ENCODE measurements at regions not wholly inside any gene's neighbourhood (a gene's known extent, or its start where the extent isn't known, plus 50 kb on each side); places are given as distances from the start of the nearest gene placed in this dataset.

GRCh38 chr2:150783896-150784295 lies 296.4 kb upstream of the RND3 start:
- Histone ChIP-seq H3K9me3 (ENCODE audit: control insufficient read depth in 1 of 2, low read length in 2 of 2) (no peaks in the 10 kb centered on the region), H3K9ac (ENCODE audit: low read depth in 1 of 2, low read length in 2 of 2) (no peak overlapping the region)

GRCh38 chr2:150783015-150783414 lies 295.5 kb upstream of the RND3 start:
- Histone ChIP-seq H3K36me3 (ENCODE audit: control insufficient read depth in 1 of 2, insufficient read depth in 2 of 2, low read length in 2 of 2) (no peaks in the 10 kb centered on the region), H3K4me3 (ENCODE audit: low read depth in 1 of 2, low read length in 2 of 2) (no peak overlapping the region), H3K9me3 (ENCODE audit: control insufficient read depth in 1 of 2, low read length in 2 of 2) (no peaks in the 10 kb centered on the region), H3K9ac (ENCODE audit: low read depth in 1 of 2, low read length in 2 of 2) (no peak overlapping the region), H3K4me1 (ENCODE audit: control insufficient read depth in 1 of 2, insufficient read depth in 2 of 2, low read length in 2 of 2) (no peaks in the 10 kb centered on the region), H3K27ac (ENCODE audit: low read depth, low read length) (no peak overlapping the region), H3K27me3 (ENCODE audit: control insufficient read depth in 1 of 2, insufficient read depth in 2 of 2, low read length in 2 of 2) (no peaks in the 10 kb centered on the region)

More at GRCh38 chr2:150783896-150784295, 296.4 kb upstream of the RND3 start:
- Histone ChIP-seq H3K27me3 (ENCODE audit: control insufficient read depth in 1 of 2, insufficient read depth in 2 of 2, low read length in 2 of 2) (no peaks in the 10 kb centered on the region), H3K36me3 (ENCODE audit: control insufficient read depth in 1 of 2, insufficient read depth in 2 of 2, low read length in 2 of 2) (no peaks in the 10 kb centered on the region), H3K4me1 (ENCODE audit: control insufficient read depth in 1 of 2, insufficient read depth in 2 of 2, low read length in 2 of 2) (no peaks in the 10 kb centered on the region), H3K4me3 (ENCODE audit: low read depth in 1 of 2, low read length in 2 of 2) (no peak overlapping the region), H3K27ac (ENCODE audit: low read depth, low read length) (no peak overlapping the region)

DNA sequence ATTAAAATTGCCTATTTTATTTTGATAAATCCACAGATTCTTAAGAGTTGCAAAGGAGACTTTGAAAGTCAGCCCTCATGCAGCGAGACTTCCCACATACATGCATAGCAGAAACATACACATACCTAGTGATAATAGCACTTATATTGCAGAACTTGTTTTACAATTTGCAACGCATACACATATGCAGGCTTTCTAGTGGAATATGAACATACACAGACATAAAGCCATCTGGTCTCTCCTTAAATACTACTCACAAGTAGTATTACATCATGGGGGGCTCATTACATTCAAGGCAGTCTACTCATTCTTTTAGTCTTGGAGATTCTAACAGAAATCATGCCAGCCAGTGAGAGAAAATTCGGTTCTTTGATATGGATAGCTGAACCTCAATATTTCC lies 295.1 kb upstream of the RND3 start:
- H3K4me1 ChIP-seq (ENCODE audit: control insufficient read depth in 1 of 2, insufficient read depth in 2 of 2, low read length in 2 of 2): no peaks in the 10 kb centered on the region
- H3K27me3 ChIP-seq (ENCODE audit: control insufficient read depth in 1 of 2, insufficient read depth in 2 of 2, low read length in 2 of 2): no peaks in the 10 kb centered on the region
- H3K4me3 ChIP-seq (ENCODE audit: low read depth in 1 of 2, low read length in 2 of 2): no peak overlapping the region
- H3K36me3 ChIP-seq (ENCODE audit: control insufficient read depth in 1 of 2, insufficient read depth in 2 of 2, low read length in 2 of 2): no peaks in the 10 kb centered on the region
- no peaks in the 10 kb centered on the region for H3K9me3 ChIP-seq (ENCODE audit: control insufficient read depth in 1 of 2, low read length in 2 of 2)
- H3K27ac ChIP-seq (ENCODE audit: low read depth, low read length): no peak overlapping the region
- H3K9ac ChIP-seq (ENCODE audit: low read depth in 1 of 2, low read length in 2 of 2): no peak overlapping the region

DNA sequence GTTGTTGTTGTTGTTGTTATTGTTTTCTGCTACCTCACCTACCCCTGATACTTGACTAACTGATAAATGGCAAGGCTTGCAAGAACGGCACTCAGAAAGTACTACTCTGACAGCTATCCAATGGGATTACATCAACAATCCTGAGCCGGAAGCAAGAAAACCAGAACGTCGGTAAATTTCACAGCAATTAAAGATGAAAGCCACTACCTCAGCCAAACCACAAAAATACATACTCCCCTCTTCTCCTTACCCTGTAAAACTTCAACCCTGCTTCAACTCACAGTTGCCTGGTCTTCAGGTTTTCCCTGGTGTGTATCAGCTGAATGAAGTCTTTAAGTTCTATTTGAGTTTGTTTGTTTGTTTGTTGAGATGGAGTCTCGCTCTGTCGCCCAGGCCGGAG lies 293.7 kb upstream of the RND3 start:
- no peaks in the 10 kb centered on the region for H3K27me3 ChIP-seq (ENCODE audit: control insufficient read depth in 1 of 2, insufficient read depth in 2 of 2, low read length in 2 of 2)

GRCh38 chr2:150778828-150779227 lies 291.4 kb upstream of the RND3 start:
- Histone ChIP-seq H3K4me3 (ENCODE audit: low read depth in 1 of 2, low read length in 2 of 2) (no peak overlapping the region), H3K4me1 (ENCODE audit: control insufficient read depth in 1 of 2, insufficient read depth in 2 of 2, low read length in 2 of 2) (no peaks in the 10 kb centered on the region), H3K9ac (ENCODE audit: low read depth in 1 of 2, low read length in 2 of 2) (no peak overlapping the region), H3K9me3 (ENCODE audit: control insufficient read depth in 1 of 2, low read length in 2 of 2) (no peaks in the 10 kb centered on the region), H3K27me3 (ENCODE audit: control insufficient read depth in 1 of 2, insufficient read depth in 2 of 2, low read length in 2 of 2) (no peaks in the 10 kb centered on the region), H3K36me3 (ENCODE audit: control insufficient read depth in 1 of 2, insufficient read depth in 2 of 2, low read length in 2 of 2) (no peaks in the 10 kb centered on the region), H3K27ac (ENCODE audit: low read depth, low read length) (no peak overlapping the region)

More for the DNA sequence above, 293.7 kb upstream of the RND3 start:
- no peak overlapping the region for H3K4me3 ChIP-seq (ENCODE audit: low read depth in 1 of 2, low read length in 2 of 2)
- no peak overlapping the region for H3K9ac ChIP-seq (ENCODE audit: low read depth in 1 of 2, low read length in 2 of 2)
- no peaks in the 10 kb centered on the region for H3K36me3 ChIP-seq (ENCODE audit: control insufficient read depth in 1 of 2, insufficient read depth in 2 of 2, low read length in 2 of 2)
- no peak overlapping the region for H3K27ac ChIP-seq (ENCODE audit: low read depth, low read length)
- no peaks in the 10 kb centered on the region for H3K4me1 ChIP-seq (ENCODE audit: control insufficient read depth in 1 of 2, insufficient read depth in 2 of 2, low read length in 2 of 2)
- H3K9me3 ChIP-seq (ENCODE audit: control insufficient read depth in 1 of 2, low read length in 2 of 2): no peaks in the 10 kb centered on the region

DNA sequence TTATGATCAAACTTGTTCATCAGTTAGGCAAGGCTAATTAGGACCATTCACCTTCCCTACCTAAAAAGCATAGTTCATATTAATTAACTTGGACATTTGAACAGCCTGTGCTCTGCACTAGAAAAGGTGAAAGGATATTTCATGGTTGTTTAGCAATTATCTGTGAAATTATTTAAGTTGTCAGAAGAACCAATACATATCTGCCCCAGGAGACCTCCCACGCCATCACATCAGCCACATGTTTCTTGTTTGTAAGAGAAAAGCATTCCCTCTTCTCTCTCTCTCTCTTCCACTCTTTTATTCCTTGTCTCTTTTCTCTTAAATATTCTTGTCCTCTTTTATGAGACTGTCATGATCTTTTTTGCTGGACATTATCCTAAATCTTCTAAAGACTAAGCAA lies 282.0 kb upstream of the RND3 start:
- Histone ChIP-seq H3K27me3 (ENCODE audit: control insufficient read depth in 1 of 2, insufficient read depth in 2 of 2, low read length in 2 of 2) (no peaks in the 10 kb centered on the region), H3K27ac (ENCODE audit: low read depth, low read length) (no peak overlapping the region), H3K4me1 (ENCODE audit: control insufficient read depth in 1 of 2, insufficient read depth in 2 of 2, low read length in 2 of 2) (no peaks in the 10 kb centered on the region), H3K9ac (ENCODE audit: low read depth in 1 of 2, low read length in 2 of 2) (no peak overlapping the region), H3K4me3 (ENCODE audit: low read depth in 1 of 2, low read length in 2 of 2) (no peak overlapping the region), H3K36me3 (ENCODE audit: control insufficient read depth in 1 of 2, insufficient read depth in 2 of 2, low read length in 2 of 2) (no peaks in the 10 kb centered on the region), H3K9me3 (ENCODE audit: control insufficient read depth in 1 of 2, low read length in 2 of 2) (no peaks in the 10 kb centered on the region)

- Histone ChIP-seq H3K4me3 (ENCODE audit: low read depth in 1 of 2, low read length in 2 of 2) (no peak overlapping the region), H3K36me3 (ENCODE audit: control insufficient read depth in 1 of 2, insufficient read depth in 2 of 2, low read length in 2 of 2) (no peaks in the 10 kb centered on the region), H3K27me3 (ENCODE audit: control insufficient read depth in 1 of 2, insufficient read depth in 2 of 2, low read length in 2 of 2) (no peaks in the 10 kb centered on the region), H3K9ac (ENCODE audit: low read depth in 1 of 2, low read length in 2 of 2) (no peak overlapping the region), H3K9me3 (ENCODE audit: control insufficient read depth in 1 of 2, low read length in 2 of 2) (no peaks in the 10 kb centered on the region), H3K4me1 (ENCODE audit: control insufficient read depth in 1 of 2, insufficient read depth in 2 of 2, low read length in 2 of 2) (no peaks in the 10 kb centered on the region), H3K27ac (ENCODE audit: low read depth, low read length) (no peak overlapping the region)
Measured at GRCh38 chr2:150767991-150768746, 280.7 kb upstream of the RND3 start.

DNA sequence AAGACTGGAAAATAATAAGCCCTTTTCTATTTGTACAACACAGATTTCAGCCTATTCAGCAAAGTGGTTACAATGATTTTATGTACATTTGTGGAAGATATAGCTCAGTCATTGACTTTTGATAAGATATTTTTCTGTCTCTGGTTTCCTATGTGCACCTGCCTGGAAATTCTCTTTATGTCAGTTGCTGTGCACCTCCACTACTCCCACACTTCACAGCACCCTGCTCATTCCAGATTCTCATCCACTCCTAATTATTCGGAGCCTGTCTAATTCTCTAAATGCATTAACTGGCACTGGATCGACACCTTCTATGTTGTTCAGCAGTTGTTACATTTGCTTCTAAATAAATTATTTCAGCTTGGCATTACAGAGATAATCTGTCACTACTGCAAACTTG lies 275.1 kb upstream of the RND3 start:
- no peaks in the 10 kb centered on the region for H3K9me3 ChIP-seq (ENCODE audit: control insufficient read depth in 1 of 2, low read length in 2 of 2)
- no peak overlapping the region for H3K4me3 ChIP-seq (ENCODE audit: low read depth in 1 of 2, low read length in 2 of 2)
- H3K27me3 ChIP-seq (ENCODE audit: control insufficient read depth in 1 of 2, insufficient read depth in 2 of 2, low read length in 2 of 2): no peaks in the 10 kb centered on the region
- H3K4me1 ChIP-seq (ENCODE audit: control insufficient read depth in 1 of 2, insufficient read depth in 2 of 2, low read length in 2 of 2): no peaks in the 10 kb centered on the region
- H3K36me3 ChIP-seq (ENCODE audit: control insufficient read depth in 1 of 2, insufficient read depth in 2 of 2, low read length in 2 of 2): no peaks in the 10 kb centered on the region
- H3K27ac ChIP-seq (ENCODE audit: low read depth, low read length): no peak overlapping the region
- H3K9ac ChIP-seq (ENCODE audit: low read depth in 1 of 2, low read length in 2 of 2): no peak overlapping the region

GRCh38 chr2:150759531-150759930 lies 272.1 kb upstream of the RND3 start:
- Histone ChIP-seq H3K9me3 (ENCODE audit: control insufficient read depth in 1 of 2, low read length in 2 of 2) (no peaks in the 10 kb centered on the region), H3K27me3 (ENCODE audit: control insufficient read depth in 1 of 2, insufficient read depth in 2 of 2, low read length in 2 of 2) (no peaks in the 10 kb centered on the region), H3K9ac (ENCODE audit: low read depth in 1 of 2, low read length in 2 of 2) (no peak overlapping the region), H3K4me1 (ENCODE audit: control insufficient read depth in 1 of 2, insufficient read depth in 2 of 2, low read length in 2 of 2) (no peaks in the 10 kb centered on the region), H3K36me3 (ENCODE audit: control insufficient read depth in 1 of 2, insufficient read depth in 2 of 2, low read length in 2 of 2) (no peaks in the 10 kb centered on the region), H3K27ac (ENCODE audit: low read depth, low read length) (no peak overlapping the region), H3K4me3 (ENCODE audit: low read depth in 1 of 2, low read length in 2 of 2) (no peak overlapping the region)

GRCh38 chr2:150759106-150759505 lies 271.6 kb upstream of the RND3 start:
- Histone ChIP-seq H3K9me3 (ENCODE audit: control insufficient read depth in 1 of 2, low read length in 2 of 2) (no peaks in the 10 kb centered on the region), H3K9ac (ENCODE audit: low read depth in 1 of 2, low read length in 2 of 2) (no peak overlapping the region), H3K27me3 (ENCODE audit: control insufficient read depth in 1 of 2, insufficient read depth in 2 of 2, low read length in 2 of 2) (no peaks in the 10 kb centered on the region), H3K4me1 (ENCODE audit: control insufficient read depth in 1 of 2, insufficient read depth in 2 of 2, low read length in 2 of 2) (no peaks in the 10 kb centered on the region), H3K27ac (ENCODE audit: low read depth, low read length) (no peak overlapping the region), H3K4me3 (ENCODE audit: low read depth in 1 of 2, low read length in 2 of 2) (no peak overlapping the region), H3K36me3 (ENCODE audit: control insufficient read depth in 1 of 2, insufficient read depth in 2 of 2, low read length in 2 of 2) (no peaks in the 10 kb centered on the region)
